22Rv1 (cell line): ENCODE measurements at regions not wholly inside any gene's neighbourhood (a gene's known extent, or its start where the extent isn't known, plus 50 kb on each side); places are given as distances from the start of the nearest gene placed in this dataset.

ENCODE experiments used
- CTCF ChIP-seq: fragments of 450-650 bp; IDR thresholded peaks from 2 replicates; pipeline ENCODE4 v1.5.1; 2017; ENCODE audit warnings: mild to moderate bottlenecking
- ZFX ChIP-seq: fragments of 450-650 bp; IDR thresholded peaks from 2 replicates; pipeline ENCODE4 v1.6.1; 2017; ENCODE audit warnings: antibody characterized with exemption, borderline replicate concordance

DNA sequence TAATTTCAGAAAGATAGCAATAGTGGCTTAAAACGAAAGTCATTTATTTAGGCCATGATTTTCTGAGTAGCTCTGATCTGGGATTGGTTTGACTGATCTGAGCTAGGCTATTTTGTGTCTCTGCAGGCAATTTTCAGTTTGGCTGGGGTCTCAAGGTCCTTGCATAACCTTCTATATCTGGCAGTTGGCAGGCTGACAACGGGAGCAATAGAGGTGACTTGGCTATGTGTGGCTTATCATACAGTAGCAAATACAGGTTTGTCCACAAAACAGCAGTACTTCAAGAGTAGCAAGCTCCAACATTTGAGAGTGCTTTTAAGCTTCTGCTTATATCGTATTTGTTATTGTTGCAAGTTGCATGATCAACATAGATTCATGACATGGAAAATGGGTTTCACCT, 1167.3 kb upstream of the CELF2 start:
- no peak for TF ChIP-seq CTCF
- TF ChIP-seq ZFX, result no peak
